ENCODE measurements at regions not wholly inside any gene's neighbourhood (a gene's known extent, or its start where the extent isn't known, plus 50 kb on each side); places are given as distances from the start of the nearest gene placed in this dataset.

- no peak for DNase-seq (ENCODE audit: low read depth)
- no peak overlapping the region for H3K4me3 ChIP-seq (ENCODE audit: low read depth, low read length)
- no peak for TF ChIP-seq CTCF (IDR thresholded peaks at IDR 0.05; ENCODE audit: low read depth, low read length, missing control alignments)
These were observed 244.5 kb upstream of the MEX3C start for GRCh38 chr18:51442012-51442411.

GRCh38 chr18:51446571-51447210 is 249.2 kb upstream of the MEX3C start:
- no peak for TF ChIP-seq CTCF (IDR thresholded peaks at IDR 0.05; ENCODE audit: low read depth, low read length, missing control alignments)
- no peak for DNase-seq (ENCODE audit: low read depth)
- H3K4me3 ChIP-seq (ENCODE audit: low read depth, low read length): no peak overlapping the region

DNA sequence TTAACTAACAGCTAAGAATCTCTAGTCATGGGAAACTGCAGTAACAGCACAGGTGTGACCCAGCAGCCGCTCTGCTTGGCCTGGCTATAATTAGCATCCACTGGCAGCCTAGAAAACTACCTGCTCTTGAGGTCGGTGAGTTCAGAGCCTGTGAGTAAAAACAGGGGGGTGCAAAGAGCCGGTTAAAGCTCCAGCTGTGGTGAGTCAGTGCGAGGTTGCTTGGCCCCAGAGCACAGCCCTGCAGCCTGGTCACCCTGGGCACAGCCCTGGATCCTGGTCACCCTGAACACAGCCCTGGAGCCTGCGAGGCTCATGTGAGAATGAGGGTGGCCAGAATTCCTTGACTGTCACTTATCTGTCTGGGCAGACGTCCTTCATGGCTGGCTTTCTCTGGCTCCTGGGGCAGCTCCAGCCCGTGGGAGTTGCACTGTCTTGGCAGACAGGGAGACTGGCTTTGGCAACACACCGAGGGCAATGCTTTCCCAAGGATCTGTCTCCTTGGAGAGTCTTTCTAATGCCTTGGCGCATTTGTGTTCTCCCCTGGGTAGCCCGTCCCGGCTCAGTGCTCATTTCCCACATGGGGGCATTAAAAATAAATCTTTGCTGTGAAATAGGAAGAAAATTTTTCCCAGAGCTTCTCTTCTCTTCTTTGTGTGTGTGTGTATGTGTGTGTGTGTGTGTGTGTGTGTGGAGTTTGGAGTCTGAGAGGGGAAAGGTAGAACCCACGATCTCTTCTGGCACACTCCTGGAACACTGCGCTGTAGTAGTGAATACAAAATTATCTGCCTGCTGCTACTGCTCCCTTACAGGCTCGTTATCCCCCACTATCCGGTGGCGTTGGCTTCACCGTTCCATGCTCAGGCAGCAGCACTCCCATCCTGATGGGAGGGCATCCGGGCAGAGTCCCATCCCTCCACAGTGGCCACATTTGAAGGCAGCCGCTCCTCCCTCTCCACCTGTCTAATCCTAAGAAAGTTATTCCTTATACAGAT is 250.2 kb upstream of the MEX3C start:
- DNase-seq (ENCODE audit: low read depth): no peak
- no peak overlapping the region for H3K4me3 ChIP-seq (ENCODE audit: low read depth, low read length)
- TF ChIP-seq CTCF (IDR thresholded peaks at IDR 0.05; ENCODE audit: low read depth, low read length, missing control alignments): no peak

- no peak for DNase-seq (ENCODE audit: low read depth)
- no peak overlapping the region for H3K4me3 ChIP-seq (ENCODE audit: low read depth, low read length)
- TF ChIP-seq CTCF (IDR thresholded peaks at IDR 0.05; ENCODE audit: low read depth, low read length, missing control alignments): no peak
These were observed 251.5 kb upstream of the MEX3C start for GRCh38 chr18:51448949-51449348.

GRCh38 chr18:51453594-51453993 is 256.1 kb upstream of the MEX3C start:
- TF ChIP-seq CTCF (IDR thresholded peaks at IDR 0.05; ENCODE audit: low read depth, low read length, missing control alignments): no peak
- no peak for DNase-seq (ENCODE audit: low read depth)
- no peak overlapping the region for H3K4me3 ChIP-seq (ENCODE audit: low read depth, low read length)

DNA sequence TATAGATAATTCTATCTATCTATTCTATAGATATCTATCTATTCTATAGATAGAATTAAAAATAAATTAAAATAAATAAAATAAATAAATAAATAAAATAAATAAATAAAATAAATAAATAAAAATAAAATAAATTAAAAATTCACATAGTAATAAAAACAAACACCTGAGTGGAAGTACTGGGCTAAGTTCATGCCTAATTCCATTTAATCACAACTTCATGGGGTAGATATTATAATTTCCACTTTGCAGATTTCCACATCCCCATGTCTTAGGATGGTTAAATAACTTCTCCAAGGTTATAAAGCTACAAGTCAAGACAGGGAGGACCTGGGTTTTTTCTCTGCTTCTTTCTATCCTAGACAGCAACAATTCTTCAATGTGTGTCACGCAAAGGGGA is 261.4 kb upstream of the MEX3C start:
- H3K4me3 ChIP-seq (ENCODE audit: low read depth, low read length): no peak overlapping the region
- no peak for DNase-seq (ENCODE audit: low read depth)
- no peak for TF ChIP-seq CTCF (IDR thresholded peaks at IDR 0.05; ENCODE audit: low read depth, low read length, missing control alignments)

All from GM12864 (cell line).